ENCODE measurements at regions not wholly inside any gene's neighbourhood (a gene's known extent, or its start where the extent isn't known, plus 50 kb on each side); places are given as distances from the start of the nearest gene placed in this dataset.

GRCh38 chr2:152874955-152875354 is 156.5 kb downstream of the ARL6IP6 start:
- TF ChIP-seq CTCF (IDR thresholded peaks at IDR 0.05): no peak
- no peak for TF ChIP-seq POLR2A (IDR thresholded peaks at IDR 0.05; ENCODE audit: low read depth)
- TF ChIP-seq POLR2AphosphoS5 (IDR thresholded peaks at IDR 0.05): no peak
